OCI-LY7 (cell line): ENCODE measurements at regions not wholly inside any gene's neighbourhood (a gene's known extent, or its start where the extent isn't known, plus 50 kb on each side); places are given as distances from the start of the nearest gene placed in this dataset.

Experiments
- EZH2phosphoT487 ChIP-seq: fragments of 200-600 bp; sonication (generic); IDR thresholded peaks from 2 replicates; pipeline ENCODE4 v1.6.1; 2018; ENCODE audit warnings: low read depth, borderline replicate concordance, mild to moderate bottlenecking, mixed run types, antibody characterized with exemption, low read length, moderate library complexity, mixed read lengths
- TF ChIP-seq, protein P1 (sequence below): fragments of 200-600 bp; sonication (generic); conservative IDR thresholded peaks from 2 replicates; pipeline ENCODE4 v1.5.1; 2014; ENCODE audit warnings: mild to moderate bottlenecking, antibody characterized with exemption, low read length, moderate library complexity, mixed read lengths

DNA sequence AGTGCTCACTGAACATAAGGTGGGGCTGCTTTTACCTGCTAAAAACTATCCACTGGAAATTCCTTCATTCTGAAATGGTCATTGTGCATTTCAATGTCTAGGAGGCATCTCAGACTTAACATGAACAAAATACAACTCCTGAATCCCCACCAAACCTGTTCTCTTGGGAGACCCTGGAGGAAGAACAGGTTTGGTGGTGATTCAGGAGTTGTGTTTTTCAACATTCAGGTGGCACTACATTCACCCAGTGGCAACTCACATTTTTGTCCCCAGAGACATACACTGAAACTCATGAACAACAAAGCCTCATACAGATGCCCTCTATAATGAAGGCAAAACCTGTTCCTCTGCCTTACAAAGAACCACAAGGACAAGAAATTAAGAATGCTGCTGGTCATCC, 64.3 kb upstream of the CYP2D6 start:
- TF ChIP-seq, protein P1, sequence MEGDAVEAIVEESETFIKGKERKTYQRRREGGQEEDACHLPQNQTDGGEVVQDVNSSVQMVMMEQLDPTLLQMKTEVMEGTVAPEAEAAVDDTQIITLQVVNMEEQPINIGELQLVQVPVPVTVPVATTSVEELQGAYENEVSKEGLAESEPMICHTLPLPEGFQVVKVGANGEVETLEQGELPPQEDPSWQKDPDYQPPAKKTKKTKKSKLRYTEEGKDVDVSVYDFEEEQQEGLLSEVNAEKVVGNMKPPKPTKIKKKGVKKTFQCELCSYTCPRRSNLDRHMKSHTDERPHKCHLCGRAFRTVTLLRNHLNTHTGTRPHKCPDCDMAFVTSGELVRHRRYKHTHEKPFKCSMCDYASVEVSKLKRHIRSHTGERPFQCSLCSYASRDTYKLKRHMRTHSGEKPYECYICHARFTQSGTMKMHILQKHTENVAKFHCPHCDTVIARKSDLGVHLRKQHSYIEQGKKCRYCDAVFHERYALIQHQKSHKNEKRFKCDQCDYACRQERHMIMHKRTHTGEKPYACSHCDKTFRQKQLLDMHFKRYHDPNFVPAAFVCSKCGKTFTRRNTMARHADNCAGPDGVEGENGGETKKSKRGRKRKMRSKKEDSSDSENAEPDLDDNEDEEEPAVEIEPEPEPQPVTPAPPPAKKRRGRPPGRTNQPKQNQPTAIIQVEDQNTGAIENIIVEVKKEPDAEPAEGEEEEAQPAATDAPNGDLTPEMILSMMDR, result no peak
- no peak for TF ChIP-seq EZH2phosphoT487
